GM12892 (cell line): ENCODE measurements at regions not wholly inside any gene's neighbourhood (a gene's known extent, or its start where the extent isn't known, plus 50 kb on each side); places are given as distances from the start of the nearest gene placed in this dataset.

Experiments
- POLR2A ChIP-seq: IDR thresholded peaks from 2 replicates; pipeline ENCODE4 v1.6.1; 2011; ENCODE audit warnings: low read depth, low read length, control low read depth
- POLR2AphosphoS5 ChIP-seq: IDR thresholded peaks from 2 replicates; pipeline ENCODE4 v1.6.1; 2011; ENCODE audit warnings: low read depth, low read length, control low read depth
- TAF1 ChIP-seq: IDR thresholded peaks from 2 replicates; pipeline ENCODE4 v1.6.1; 2011; ENCODE audit warnings: low read depth, mild to moderate bottlenecking, control low read depth, low read length, borderline replicate concordance

DNA sequence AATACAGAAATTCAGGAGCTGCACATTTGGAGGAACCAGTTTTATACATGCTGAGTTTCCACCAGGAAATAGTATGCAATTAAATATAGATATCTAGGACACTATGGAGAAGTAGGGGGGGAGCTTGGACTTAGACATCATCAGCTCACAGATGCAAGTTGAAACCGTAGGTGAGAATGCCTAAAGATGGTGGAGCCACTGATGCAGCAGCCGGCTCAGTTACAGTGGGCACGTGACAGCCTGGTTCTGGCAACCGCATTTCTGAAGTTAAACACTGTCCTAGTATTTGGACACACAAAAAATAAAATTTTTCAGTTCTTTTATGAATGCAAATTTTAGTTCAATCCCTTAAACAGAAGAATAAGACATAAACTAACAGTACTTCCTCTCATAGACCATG, 91.5 kb upstream of the FRY start:
- TF ChIP-seq POLR2A (no peak), TAF1 (no peak), POLR2AphosphoS5 (no peak)
